Vagina (tissue), 2 donors: ENCODE measurements at regions not wholly inside any gene's neighbourhood (a gene's known extent, or its start where the extent isn't known, plus 50 kb on each side); places are given as distances from the start of the nearest gene placed in this dataset.

Experiments used
- POLR2A ChIP-seq, 2 donors: fragments of 450-650 bp; IDR thresholded peaks; one replicate each; pipeline ENCODE4 v1.6.1; 2017; ENCODE audit warnings: antibody characterized with exemption in 2 of 2, mild to moderate bottlenecking in 2 of 2, moderate library complexity in 2 of 2
- TF ChIP-seq, protein P1 (sequence below), 3 experiments: fragments of 450-650 bp in 2 of 3; fragments of 200-600 bp in 1 of 3; sonication (generic) in 1 of 3; IDR thresholded peaks; one replicate each; pipeline ENCODE4 v1.5.1; 2017 to 2019; ENCODE audit warnings: antibody characterized with exemption in 3 of 3, mild to moderate bottlenecking in 2 of 3, moderate library complexity in 2 of 3

DNA sequence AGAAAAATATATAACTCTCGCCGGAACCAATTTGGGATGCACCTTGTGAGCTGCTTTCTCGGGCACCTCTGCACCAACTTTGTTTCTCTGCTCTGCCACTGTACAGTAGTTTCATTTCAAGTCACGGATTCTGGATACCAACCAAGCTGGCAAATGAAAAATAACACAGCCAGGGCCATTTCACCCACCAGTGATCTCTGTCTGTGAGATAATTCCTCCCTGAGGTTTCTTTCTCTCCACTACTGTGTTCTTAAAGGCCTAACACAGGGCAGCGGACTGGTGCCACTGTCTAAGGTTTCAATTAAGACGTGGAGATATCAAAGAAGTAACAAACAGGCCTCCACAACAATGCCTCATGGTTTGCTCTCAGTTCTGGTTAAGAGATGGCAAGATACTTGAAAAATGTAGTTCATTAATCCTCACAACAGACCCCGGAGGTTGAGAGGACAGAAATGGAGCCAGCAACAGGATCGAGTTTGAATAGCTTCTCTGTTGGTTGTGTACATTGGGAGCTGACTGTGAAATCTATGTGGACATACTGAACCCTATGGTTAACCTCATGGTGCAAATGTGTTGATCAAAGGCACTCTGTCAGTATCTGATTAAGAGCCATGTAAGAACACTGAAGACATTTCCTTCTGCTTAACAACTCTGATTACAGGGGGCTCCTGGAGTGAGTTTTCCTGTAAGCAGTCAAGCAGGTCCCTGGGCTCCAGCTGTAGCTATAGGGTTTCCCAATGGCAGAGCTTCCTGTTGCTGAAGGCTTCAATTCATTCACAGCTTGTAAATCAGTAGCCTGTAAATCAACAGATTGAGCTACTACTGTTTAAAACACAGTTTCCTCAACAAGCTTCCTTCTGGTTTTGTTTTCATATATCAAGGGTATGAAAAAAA is 470.5 kb downstream of the EPHA3 start:
- TF ChIP-seq, protein P1, sequence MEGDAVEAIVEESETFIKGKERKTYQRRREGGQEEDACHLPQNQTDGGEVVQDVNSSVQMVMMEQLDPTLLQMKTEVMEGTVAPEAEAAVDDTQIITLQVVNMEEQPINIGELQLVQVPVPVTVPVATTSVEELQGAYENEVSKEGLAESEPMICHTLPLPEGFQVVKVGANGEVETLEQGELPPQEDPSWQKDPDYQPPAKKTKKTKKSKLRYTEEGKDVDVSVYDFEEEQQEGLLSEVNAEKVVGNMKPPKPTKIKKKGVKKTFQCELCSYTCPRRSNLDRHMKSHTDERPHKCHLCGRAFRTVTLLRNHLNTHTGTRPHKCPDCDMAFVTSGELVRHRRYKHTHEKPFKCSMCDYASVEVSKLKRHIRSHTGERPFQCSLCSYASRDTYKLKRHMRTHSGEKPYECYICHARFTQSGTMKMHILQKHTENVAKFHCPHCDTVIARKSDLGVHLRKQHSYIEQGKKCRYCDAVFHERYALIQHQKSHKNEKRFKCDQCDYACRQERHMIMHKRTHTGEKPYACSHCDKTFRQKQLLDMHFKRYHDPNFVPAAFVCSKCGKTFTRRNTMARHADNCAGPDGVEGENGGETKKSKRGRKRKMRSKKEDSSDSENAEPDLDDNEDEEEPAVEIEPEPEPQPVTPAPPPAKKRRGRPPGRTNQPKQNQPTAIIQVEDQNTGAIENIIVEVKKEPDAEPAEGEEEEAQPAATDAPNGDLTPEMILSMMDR (IDR thresholded peaks at IDR 0.05) = no peak
- no peak for TF ChIP-seq POLR2A (IDR thresholded peaks at IDR 0.05)
